GM21360 (cell line): ENCODE measurements at regions not wholly inside any gene's neighbourhood (a gene's known extent, or its start where the extent isn't known, plus 50 kb on each side); places are given as distances from the start of the nearest gene placed in this dataset.
"Not testable (repeated sequence)": the region's sequence is repeated elsewhere in the genome, so short reads cannot be mapped to it uniquely, and the experiment has no call there.

ENCODE experiments used
- ATAC-seq: cut with Tn5 transposase; IDR thresholded peaks from one replicate; pipeline ENCODE4 v1.9.1; 2021; ENCODE audit warnings: mild to moderate bottlenecking, moderate library complexity; ENCODE audit not compliant: unreplicated experiment

GRCh38 chr13:104683789-104684188 lies 1617.6 kb upstream of the SLC10A2 start:
- ATAC-seq: no peak

DNA sequence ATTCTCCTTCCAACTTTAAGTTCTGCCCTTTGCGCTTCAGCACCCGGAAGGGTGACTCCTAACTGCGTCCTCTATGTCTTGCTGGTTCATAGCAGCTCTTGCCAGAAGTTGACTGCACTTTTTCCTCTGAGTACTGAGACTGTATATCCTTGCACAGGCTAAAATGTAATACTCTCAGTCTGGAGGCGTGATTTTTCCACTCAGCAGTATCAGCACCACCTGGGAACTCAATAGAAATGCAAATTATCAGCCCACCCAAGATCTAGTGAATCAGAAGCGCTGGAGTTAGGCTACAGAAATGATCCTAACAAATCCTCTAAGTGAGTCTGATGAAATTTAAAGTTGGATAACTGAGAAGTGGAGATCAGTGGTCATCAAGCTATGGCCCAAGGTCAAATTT lies 1611.9 kb upstream of the SLC10A2 start:
- no peak for ATAC-seq

GRCh38 chr13:104671901-104672300 lies 1605.7 kb upstream of the SLC10A2 start:
- ATAC-seq: no peak

DNA sequence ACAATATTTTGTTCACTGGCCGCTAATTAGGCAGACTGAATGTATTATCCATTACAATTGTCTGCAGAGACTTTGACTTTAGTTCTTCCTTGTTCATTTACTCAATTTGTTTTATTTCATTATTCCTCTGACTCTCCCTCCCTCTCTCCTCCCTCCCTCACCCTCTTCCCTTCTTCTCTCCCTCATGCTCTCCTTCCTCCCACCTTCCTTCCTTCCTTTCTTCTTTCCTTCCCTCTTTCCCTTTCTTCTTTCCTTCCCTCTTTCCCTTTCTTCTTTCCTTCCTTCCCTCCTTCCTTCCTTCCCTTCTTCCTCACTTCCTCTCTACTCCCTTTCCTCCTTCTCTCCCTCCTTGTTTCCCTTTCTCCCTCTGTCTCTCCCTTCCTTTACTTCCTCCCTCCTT lies 1591.0 kb upstream of the SLC10A2 start:
- ATAC-seq: no peak

DNA sequence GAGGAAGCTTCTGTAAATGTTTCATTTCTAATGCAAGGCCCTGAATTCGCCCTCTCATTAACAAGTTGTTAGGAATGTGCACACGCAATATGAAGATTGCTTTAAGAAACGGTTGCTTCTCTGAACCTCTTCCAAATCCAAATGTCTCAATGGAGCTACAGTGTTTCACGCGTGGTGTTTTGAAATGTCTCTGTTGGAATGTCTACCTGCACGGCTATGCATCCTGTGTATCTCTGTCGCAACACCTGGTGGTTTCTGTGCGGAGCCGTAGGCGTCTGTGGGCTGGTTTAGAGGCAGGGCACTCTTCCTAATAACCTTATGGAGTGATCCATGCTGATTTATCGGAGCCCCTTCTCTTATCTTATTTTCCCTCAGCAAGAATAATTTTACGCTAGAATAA lies 1584.2 kb upstream of the SLC10A2 start:
- no peak for ATAC-seq

GRCh38 chr13:104648291-104648690 lies 1582.1 kb upstream of the SLC10A2 start:
- no peak for ATAC-seq

GRCh38 chr13:104645786-104646185 lies 1579.6 kb upstream of the SLC10A2 start:
- ATAC-seq: no peak

DNA sequence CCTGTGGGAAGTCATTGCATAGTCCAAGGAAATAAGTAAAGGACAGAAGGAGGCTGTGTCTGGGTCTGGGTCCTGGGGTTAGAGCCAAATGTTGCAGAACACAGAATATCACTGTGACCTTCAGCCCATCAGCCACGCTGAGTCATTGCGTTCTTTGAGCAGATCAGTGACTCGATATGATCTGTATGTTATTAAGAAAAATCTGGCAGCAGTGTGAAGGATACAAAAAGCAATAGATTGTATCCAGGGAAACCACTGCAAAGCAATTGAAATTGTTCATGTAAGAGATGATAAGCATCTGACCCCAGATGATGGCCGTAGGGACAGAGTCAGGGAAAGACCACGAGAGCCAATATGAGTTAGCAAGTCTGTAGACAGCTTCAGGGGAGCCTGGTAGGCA lies 1575.1 kb upstream of the SLC10A2 start:
- no peak for ATAC-seq

- ATAC-seq: no peak
Measured at GRCh38 chr13:104635879-104636278, 1569.7 kb upstream of the SLC10A2 start.

DNA sequence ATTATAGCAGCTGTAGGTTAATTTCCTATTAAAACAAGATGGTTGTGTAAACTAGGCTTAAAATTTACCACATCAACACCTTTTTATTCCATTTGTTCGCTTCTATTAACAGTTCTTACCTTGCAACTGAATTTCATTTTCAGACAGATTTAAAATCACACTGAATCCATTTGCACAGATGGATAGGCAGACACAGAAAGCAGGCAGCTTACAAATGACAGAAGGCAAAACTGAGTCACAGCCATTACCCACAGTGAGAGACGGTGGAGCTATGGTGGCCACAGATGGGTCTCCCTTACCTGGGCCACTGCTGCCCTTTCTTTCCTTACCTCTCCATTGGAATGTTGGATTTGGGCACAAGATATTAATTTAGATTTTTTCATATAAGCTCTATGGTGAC lies 1567.8 kb upstream of the SLC10A2 start:
- no peak for ATAC-seq

DNA sequence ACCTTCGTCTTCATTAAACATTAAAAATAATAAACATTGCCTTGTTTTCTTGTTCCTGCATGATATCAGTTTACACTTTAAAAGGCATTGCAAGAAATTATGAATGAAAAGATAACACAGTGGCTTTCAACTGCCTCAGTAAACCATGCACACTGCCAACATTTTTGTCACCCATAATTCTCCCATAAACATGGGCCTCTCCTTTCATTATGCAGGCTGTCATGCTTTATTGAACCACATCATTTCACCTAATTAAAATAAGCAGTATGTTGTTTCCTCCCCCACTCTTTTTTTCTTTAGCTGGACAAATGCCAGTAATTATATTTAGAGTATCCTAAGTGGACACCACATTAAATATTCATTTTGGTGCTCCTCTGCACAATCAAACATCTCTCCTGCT lies 1566.5 kb upstream of the SLC10A2 start:
- no peak for ATAC-seq

DNA sequence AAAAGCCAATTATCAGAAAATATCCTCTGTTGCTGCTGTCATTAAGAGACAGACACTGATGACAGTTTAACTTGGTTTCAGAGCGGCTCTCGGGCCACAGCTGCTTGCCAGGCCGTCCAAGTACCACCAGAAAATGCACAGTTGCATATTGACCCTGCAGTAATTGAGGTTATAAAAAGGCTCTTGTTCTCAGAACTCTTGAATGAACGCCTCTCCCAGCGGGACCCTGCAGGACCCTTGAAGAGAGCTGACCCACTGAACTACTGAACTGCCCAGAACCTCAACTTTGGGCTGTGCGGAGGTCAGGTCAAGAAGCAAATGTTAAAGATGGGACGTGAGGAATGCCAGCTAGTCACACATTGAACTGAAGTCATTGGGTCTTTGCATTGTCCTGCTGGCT lies 1559.0 kb upstream of the SLC10A2 start:
- ATAC-seq: no peak

GRCh38 chr13:104616990-104617389 lies 1550.8 kb upstream of the SLC10A2 start:
- no peak for ATAC-seq

GRCh38 chr13:104614361-104615145 lies 1548.3 kb upstream of the SLC10A2 start:
- no peak for ATAC-seq

DNA sequence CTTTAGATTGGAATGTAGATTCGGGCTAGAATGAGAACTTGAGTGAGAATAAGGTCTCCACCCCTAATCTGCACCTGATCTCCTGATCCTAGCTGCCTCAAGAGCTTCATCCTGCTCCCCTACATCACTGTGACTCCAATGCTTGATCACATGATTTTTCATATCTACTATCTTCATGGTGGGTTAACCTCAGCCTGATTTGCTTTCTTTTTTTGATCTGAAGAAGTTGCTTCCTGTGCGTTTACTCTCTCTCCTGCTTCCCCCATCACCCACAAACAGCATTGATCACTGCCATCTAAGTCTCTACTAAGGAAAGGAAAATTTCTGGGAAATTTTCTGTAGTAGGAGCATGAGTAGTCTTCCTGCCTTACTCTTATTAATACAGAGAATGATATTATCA lies 1542.1 kb upstream of the SLC10A2 start:
- ATAC-seq: no peak

GRCh38 chr13:104605435-104605834 lies 1539.2 kb upstream of the SLC10A2 start:
- not testable (repeated sequence) for ATAC-seq

DNA sequence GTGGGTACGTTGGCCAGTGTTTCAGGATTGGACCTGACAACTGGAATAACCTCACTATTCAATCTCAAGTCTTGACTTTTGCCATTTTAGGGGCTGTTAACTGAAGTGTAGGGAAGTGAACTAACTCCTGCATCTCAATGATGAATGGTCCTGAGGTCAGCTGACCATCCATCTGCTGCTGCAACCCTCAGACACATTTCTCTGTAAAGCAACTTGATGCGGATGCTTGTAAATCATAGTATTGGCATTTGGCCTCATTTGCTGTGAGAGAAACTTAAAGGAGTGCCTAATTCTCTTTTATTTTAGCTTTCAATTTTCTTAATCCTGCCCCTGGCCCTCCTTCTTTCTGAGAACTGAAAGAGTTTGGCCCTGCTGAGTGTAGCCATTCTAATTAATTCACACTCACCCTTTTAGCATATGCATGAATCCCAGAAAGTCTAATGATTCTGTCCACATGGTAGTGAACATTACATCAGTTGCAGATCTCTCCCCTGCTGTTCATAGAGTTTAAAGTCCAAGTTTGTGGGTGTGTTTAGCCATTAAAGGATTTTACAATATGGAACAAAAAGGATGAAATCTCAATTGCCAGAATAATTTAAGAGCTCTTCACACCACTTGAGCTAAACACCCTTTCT lies 1531.4 kb upstream of the SLC10A2 start:
- ATAC-seq: no peak

DNA sequence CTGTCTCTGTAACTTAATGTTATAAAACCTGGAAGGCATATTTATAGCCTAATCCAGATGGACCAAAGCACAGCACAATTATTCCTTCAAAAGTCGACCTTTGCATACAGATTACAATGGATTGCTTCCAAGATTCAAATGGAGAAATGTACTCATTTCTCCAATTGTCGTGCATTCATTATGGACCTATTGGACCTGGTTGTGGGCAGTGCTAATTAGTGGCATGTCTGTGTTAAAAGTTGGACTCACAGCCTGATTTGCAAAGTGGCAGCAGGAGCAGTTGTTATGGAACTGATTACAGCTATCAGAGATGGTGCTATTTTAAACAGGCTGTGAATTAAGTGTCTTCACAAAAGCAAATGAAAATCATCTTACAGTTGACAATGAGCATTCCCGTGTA lies 1529.3 kb upstream of the SLC10A2 start:
- no peak for ATAC-seq

- no peak for ATAC-seq
Measured at GRCh38 chr13:104594806-104595205, 1528.6 kb upstream of the SLC10A2 start.

- ATAC-seq: no peak
Measured at GRCh38 chr13:104593693-104594092, 1527.5 kb upstream of the SLC10A2 start.

DNA sequence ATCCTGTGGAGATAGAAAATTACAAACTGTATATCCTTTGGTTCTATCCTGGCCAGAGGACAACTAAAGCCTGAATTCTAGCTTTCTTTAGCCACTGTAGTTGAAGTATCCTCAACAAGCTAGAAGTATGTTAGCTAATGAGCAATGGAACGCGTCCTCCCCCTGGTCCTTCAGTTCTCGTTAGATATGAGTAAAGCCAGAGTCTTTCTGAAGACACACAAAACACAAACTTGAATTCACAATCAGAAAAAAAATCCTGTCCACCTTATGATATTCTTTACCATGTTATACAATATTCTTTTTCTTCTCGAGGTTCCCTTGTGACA lies 1527.0 kb upstream of the SLC10A2 start:
- no peak for ATAC-seq

GRCh38 chr13:104592545-104593250 lies 1526.5 kb upstream of the SLC10A2 start:
- no peak for ATAC-seq
